ENCODE measurements at regions not wholly inside any gene's neighbourhood (a gene's known extent, or its start where the extent isn't known, plus 50 kb on each side); places are given as distances from the start of the nearest gene placed in this dataset.

DNA sequence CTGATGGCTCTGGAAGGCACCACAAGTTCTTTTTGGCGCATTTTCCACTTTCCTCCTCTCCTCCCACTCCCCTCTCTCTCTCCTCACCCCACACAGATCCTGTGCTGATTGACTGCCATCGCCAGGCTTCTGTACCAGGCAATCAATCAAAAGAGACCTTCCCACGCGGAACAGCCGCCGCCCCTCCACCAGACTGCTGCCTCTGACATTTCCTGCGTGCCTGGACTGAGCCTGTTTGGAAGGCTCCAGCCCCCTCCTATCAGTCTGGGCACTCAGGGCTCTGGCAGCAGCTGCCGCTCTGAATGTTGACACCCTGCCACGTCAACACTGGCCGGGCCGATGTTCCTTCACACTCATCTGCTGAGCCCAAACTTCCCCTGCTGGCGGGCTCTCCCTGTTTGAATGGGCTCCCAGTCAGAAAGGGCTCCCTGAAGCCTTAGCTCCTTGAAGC, 467.7 kb downstream of the EPHA4 start:
- Mint-ChIP-seq H3K36me3 (ENCODE audit: insufficient read depth) (no peaks in the 10 kb centered on the region), H3K4me1 (ENCODE audit: low read depth) (peaks cover 7% of the 10 kb centered on the region), H3K9me3 (ENCODE audit: low read depth) (no peaks in the 10 kb centered on the region), H3K27ac (no peak overlapping the region), H3K4me3 (ENCODE audit: low read depth) (peak overlapping the region; percentile 55), H3K27me3 (peaks cover 14% of the 10 kb centered on the region)
- no peak for DNase-seq (ENCODE audit: low spot score, unreplicated experiment)
- TF ChIP-seq, protein P1, sequence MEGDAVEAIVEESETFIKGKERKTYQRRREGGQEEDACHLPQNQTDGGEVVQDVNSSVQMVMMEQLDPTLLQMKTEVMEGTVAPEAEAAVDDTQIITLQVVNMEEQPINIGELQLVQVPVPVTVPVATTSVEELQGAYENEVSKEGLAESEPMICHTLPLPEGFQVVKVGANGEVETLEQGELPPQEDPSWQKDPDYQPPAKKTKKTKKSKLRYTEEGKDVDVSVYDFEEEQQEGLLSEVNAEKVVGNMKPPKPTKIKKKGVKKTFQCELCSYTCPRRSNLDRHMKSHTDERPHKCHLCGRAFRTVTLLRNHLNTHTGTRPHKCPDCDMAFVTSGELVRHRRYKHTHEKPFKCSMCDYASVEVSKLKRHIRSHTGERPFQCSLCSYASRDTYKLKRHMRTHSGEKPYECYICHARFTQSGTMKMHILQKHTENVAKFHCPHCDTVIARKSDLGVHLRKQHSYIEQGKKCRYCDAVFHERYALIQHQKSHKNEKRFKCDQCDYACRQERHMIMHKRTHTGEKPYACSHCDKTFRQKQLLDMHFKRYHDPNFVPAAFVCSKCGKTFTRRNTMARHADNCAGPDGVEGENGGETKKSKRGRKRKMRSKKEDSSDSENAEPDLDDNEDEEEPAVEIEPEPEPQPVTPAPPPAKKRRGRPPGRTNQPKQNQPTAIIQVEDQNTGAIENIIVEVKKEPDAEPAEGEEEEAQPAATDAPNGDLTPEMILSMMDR (IDR thresholded peaks at IDR 0.05; ENCODE audit: unreplicated experiment) = no peak

DNA sequence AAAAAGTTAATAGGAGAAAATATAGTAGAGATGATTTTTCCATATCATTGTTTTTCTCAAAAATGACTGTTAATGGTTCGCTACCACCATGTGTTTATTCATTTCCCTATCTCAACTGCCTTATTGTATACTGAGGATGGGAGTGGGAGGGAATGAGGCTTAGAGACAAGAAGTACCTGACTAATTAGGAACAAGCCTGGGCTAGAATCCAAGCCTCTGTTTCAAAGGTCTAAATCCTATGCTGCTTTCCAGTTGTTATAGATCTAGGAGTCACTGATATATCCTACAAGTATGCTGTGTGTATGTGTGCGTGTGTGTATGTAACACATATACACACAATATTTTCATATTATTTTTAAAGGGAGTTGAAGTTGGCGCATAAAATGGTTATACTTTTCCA, 465.9 kb downstream of the EPHA4 start:
- DNase-seq (ENCODE audit: low spot score, unreplicated experiment) = no peak
- peaks cover 14% of the 10 kb centered on the region for H3K27me3 Mint-ChIP-seq
- no peak overlapping the region for H3K27ac Mint-ChIP-seq
- no peak overlapping the region for H3K4me3 Mint-ChIP-seq (ENCODE audit: low read depth)
- H3K9me3 Mint-ChIP-seq (ENCODE audit: low read depth) = no peaks in the 10 kb centered on the region
- TF ChIP-seq, protein P1 (IDR thresholded peaks at IDR 0.05; ENCODE audit: unreplicated experiment) = no peak
- peaks cover 7% of the 10 kb centered on the region for H3K4me1 Mint-ChIP-seq (ENCODE audit: low read depth)
- H3K36me3 Mint-ChIP-seq (ENCODE audit: insufficient read depth) = no peaks in the 10 kb centered on the region

DNA sequence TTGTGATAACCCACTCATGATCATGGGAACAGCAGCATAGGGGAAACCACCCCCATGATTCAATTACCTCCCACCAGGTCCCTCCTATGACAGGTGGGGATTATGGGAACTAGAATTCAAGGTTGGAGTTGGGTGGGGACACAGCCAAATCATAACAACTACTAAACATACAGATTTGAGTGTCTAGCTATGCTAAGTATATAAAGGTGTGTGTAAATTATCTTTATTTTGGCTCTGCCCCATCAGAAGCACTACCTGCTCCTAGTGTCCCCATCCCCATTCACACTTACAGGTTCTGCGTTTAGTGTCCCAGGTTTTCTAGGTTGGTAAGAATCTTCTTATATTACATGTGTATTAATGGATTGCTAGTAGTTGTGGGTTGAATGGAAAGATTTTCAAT, 464.7 kb downstream of the EPHA4 start:
- no peak overlapping the region for H3K27ac Mint-ChIP-seq

DNA sequence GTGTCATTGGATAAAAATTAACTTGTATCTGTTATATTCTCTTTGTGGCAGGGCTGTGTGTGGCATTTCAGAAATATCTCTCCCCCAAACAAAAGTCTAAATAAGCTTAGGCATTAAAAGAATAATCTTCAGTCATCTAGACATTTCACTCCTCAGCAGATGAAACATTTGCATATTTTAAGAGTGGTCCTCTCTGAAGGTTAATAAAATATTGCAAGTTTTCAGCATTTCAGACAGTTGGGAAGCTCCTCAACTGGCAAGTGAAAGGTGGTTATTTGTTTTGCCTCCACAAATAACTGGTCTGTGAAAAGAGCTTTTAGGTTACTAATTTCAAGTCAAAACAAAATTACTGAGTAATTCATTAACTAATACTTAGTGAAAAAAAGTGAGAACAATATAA, 462.6 kb downstream of the EPHA4 start:
- no peak for DNase-seq (ENCODE audit: low spot score, unreplicated experiment)
- Mint-ChIP-seq H3K27me3 (peaks cover 2% of the 10 kb centered on the region), H3K36me3 (ENCODE audit: insufficient read depth) (no peaks in the 10 kb centered on the region), H3K4me1 (ENCODE audit: low read depth) (peaks cover 2% of the 10 kb centered on the region), H3K4me3 (ENCODE audit: low read depth) (no peak overlapping the region), H3K27ac (no peak overlapping the region), H3K9me3 (ENCODE audit: low read depth) (no peaks in the 10 kb centered on the region)
- TF ChIP-seq, protein P1 (IDR thresholded peaks at IDR 0.05; ENCODE audit: unreplicated experiment) = no peak

More for the DNA sequence above, 464.7 kb downstream of the EPHA4 start:
- Mint-ChIP-seq H3K27me3 (peaks cover 12% of the 10 kb centered on the region), H3K4me1 (ENCODE audit: low read depth) (peaks cover 6% of the 10 kb centered on the region), H3K9me3 (ENCODE audit: low read depth) (no peaks in the 10 kb centered on the region), H3K4me3 (ENCODE audit: low read depth) (no peak overlapping the region), H3K36me3 (ENCODE audit: insufficient read depth) (no peaks in the 10 kb centered on the region)
- TF ChIP-seq, protein P1 (IDR thresholded peaks at IDR 0.05; ENCODE audit: unreplicated experiment) = no peak
- no peak for DNase-seq (ENCODE audit: low spot score, unreplicated experiment)

DNA sequence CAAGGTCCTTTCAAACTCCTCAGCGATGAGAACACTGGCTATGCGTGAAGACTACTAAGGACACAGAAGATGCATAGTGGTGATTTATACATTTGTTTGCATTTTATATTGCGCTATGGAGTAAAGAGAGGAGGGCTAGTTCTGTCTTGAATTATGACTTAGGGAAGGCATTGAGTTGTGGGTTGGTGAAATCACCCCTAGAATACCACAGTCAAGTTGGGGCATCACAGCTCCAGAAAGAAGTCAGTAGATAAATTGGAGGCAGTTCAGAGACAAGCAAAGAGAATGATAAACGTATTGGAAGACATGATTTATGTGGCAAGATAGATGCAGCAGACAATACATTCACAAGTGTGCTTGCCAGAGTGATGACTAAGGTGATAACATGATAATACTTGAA, 460.4 kb downstream of the EPHA4 start:
- H3K4me1 Mint-ChIP-seq (ENCODE audit: low read depth) = no peaks in the 10 kb centered on the region
- no peak overlapping the region for H3K4me3 Mint-ChIP-seq (ENCODE audit: low read depth)
- no peak overlapping the region for H3K27ac Mint-ChIP-seq
- TF ChIP-seq, protein P1 (IDR thresholded peaks at IDR 0.05; ENCODE audit: unreplicated experiment) = no peak
- H3K27me3 Mint-ChIP-seq = peaks cover 4% of the 10 kb centered on the region
- H3K9me3 Mint-ChIP-seq (ENCODE audit: low read depth) = no peaks in the 10 kb centered on the region
- no peaks in the 10 kb centered on the region for H3K36me3 Mint-ChIP-seq (ENCODE audit: insufficient read depth)
- no peak for DNase-seq (ENCODE audit: low spot score, unreplicated experiment)
